GM18909 (cell line): ENCODE measurements at regions not wholly inside any gene's neighbourhood (a gene's known extent, or its start where the extent isn't known, plus 50 kb on each side); places are given as distances from the start of the nearest gene placed in this dataset.

Experiments
- ATAC-seq: cut with Tn5 transposase; IDR thresholded peaks from one replicate; pipeline ENCODE4 v1.9.1; 2021; ENCODE audit warnings: mild to moderate bottlenecking; ENCODE audit not compliant: unreplicated experiment, poor library complexity

DNA sequence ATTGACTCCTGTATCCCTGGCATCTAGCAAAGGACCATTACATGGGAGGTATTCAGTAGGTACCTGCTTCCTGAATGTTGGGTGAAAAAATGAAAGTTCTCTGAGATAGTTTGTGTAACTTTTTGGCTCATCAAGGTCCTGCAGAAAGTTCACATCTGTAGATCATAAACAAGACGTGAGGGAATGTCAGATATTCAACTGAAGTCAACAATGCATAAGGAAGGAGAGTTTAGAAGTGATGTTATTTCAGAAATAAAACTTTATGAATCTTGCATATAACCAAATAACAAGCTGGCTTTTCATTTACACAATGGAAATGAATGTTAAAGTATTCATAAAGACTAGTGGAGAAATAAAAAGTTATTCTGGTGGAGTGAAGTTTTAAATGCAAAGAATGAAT, 73.4 kb upstream of the RBMS3 start:
- no peak for ATAC-seq

DNA sequence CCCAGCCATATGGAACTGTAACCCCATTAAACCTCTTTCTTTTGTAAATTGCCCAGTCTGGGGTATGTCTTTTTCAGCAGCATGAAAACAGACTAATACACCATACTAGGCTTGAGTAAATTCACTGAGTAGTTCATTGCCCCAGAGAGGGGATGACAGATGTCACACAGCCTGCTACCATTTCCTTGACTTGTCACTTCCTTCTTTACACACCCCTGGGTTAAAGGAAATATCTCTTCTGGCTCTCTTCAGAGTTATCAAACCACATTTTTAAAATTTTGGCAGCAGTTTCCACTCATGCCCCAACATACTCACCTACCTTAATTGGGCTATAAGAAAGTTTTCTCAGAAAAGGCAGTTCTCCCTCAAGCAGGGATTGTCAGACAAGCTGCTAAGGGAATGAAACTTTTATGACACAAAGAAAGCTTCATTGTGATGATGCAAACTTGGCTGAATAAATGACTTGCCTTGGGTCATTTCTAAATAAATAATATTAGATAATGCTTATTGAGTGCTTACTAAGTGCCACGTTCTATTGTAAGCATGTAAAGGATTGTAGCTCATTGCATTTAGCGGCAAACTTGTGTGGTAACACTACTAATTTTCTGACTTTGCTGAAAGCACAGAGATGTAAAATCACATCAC, 68.0 kb upstream of the RBMS3 start:
- ATAC-seq, result no peak

- ATAC-seq, result no peak
Observed at GRCh38 chr3:29214009-29214658, 66.7 kb upstream of the RBMS3 start.

- ATAC-seq, result no peak
Observed at GRCh38 chr3:29215948-29216347, 64.9 kb upstream of the RBMS3 start.

GRCh38 chr3:29226706-29227105, 54.2 kb upstream of the RBMS3 start:
- no peak for ATAC-seq

- ATAC-seq, result no peak
Observed at GRCh38 chr3:29227307-29227706, 53.6 kb upstream of the RBMS3 start.
